Mesodermal cell (in vitro differentiated cells): ENCODE measurements at regions not wholly inside any gene's neighbourhood (a gene's known extent, or its start where the extent isn't known, plus 50 kb on each side); places are given as distances from the start of the nearest gene placed in this dataset.

ENCODE experiments used
- H3K27ac ChIP-seq: 2 replicates; pipeline ENCODE4 v1.7.0; 2013; ENCODE audit warnings: mild to moderate bottlenecking, low read depth, low read length, moderate library complexity; ENCODE audit not compliant: severe bottlenecking
- H3K36me3 ChIP-seq: 2 replicates; pipeline ENCODE4 v1.7.1; 2013; ENCODE audit warnings: mild to moderate bottlenecking, low read length, moderate library complexity; ENCODE audit not compliant: control insufficient read depth, insufficient read depth
- H3K4me1 ChIP-seq: one replicate; pipeline ENCODE4 v1.7.1; 2013; ENCODE audit warnings: mild to moderate bottlenecking, low read length; ENCODE audit not compliant: insufficient read depth, control insufficient read depth, poor library complexity, severe bottlenecking
- H3K4me3 ChIP-seq: 2 replicates; pipeline ENCODE4 v1.7.0; 2013; ENCODE audit warnings: low read length, control low read depth, mild to moderate bottlenecking; ENCODE audit not compliant: insufficient read depth, poor library complexity, severe bottlenecking; ENCODE audit errors: extremely low read depth
- H3K9me3 ChIP-seq: 2 replicates; pipeline ENCODE4 v1.7.1; 2013; ENCODE audit warnings: mild to moderate bottlenecking, low read length, moderate library complexity; ENCODE audit not compliant: control insufficient read depth
- WGBS, 2 experiments: methylation state at CpG; one replicate each; pipeline ENCODE4 v1.1.5; 2013; ENCODE audit warnings: missing lambda C conversion rate in 2 of 2; ENCODE audit not compliant: insufficient coverage in 2 of 2; 5-methylcytosine and 5-hydroxymethylcytosine counted together

DNA sequence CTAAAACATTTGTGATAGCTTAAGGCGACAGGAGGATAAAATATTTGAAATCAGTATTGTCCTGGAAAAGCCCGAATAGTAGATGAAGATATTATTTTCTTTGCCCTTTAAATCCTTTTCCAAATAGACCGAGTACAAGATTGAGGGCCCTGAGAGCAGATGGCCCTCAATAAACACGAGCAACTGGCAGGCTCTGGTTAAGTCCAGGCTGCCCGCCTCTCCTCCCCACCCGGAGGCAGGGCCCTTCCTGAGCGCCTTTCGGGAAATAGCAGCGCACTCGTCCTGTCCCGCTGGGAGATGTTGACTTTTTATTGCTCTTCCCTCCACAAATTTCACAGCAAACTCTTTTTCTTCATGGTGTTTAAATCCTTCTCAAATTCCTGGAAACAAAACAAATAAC lies 50.8 kb upstream of the MAX start:
- WGBS, 2 experiments: 86 to 95% methylated on average over 9 to 10 of the region's 11 CpGs
- Histone ChIP-seq H3K27ac (no peak overlapping the region), H3K4me1 (no peaks in the 10 kb centered on the region), H3K9me3 (no peaks in the 10 kb centered on the region), H3K4me3 (no peak overlapping the region), H3K36me3 (no peaks in the 10 kb centered on the region)

DNA sequence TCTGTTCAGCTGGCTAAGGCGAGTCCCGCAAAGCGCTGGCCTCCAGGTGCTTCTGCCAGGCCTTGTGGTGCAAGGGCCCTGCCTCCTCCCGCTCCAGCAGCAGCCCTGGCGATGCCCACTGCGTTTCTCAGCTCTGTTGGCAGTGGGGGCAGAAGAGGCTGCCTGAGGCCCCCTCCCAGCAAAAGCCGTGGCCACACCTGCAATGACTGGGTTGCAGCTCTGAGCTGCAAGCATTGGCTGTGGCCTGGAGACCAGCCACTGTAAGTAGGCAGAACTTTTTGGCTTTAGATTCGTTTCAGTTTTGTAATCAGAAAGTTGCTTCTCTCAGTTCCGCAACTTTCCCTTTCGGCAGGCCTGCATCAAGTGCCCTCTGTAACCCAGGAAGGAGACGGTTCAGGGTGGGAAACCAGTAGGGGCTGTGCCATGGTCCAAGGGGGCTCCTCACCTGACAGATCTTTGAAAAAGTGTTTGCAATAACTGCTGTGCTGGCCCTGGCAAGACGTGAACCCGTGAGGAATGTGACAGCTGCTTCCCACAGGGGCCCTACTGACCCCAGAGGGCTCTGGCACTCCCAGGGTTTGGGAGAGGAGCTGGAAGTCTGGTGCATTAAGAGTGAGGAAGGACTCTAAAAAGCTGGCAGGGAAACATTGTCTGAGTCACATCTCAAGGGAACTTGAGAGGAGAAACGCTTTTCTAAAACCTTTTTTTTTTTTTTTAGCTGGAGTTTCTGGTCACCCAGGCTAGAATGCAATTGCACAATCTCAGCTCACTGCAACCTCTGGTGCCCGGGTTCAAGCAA lies 54.5 kb upstream of the MAX start:
- Histone ChIP-seq H3K4me1 (no peaks in the 10 kb centered on the region), H3K9me3 (no peaks in the 10 kb centered on the region), H3K27ac (no peak overlapping the region), H3K4me3 (no peak overlapping the region), H3K36me3 (no peaks in the 10 kb centered on the region)
- 75 to 90% methylated on average over 12 to 14 of the region's 15 CpGs for WGBS, 2 experiments

DNA sequence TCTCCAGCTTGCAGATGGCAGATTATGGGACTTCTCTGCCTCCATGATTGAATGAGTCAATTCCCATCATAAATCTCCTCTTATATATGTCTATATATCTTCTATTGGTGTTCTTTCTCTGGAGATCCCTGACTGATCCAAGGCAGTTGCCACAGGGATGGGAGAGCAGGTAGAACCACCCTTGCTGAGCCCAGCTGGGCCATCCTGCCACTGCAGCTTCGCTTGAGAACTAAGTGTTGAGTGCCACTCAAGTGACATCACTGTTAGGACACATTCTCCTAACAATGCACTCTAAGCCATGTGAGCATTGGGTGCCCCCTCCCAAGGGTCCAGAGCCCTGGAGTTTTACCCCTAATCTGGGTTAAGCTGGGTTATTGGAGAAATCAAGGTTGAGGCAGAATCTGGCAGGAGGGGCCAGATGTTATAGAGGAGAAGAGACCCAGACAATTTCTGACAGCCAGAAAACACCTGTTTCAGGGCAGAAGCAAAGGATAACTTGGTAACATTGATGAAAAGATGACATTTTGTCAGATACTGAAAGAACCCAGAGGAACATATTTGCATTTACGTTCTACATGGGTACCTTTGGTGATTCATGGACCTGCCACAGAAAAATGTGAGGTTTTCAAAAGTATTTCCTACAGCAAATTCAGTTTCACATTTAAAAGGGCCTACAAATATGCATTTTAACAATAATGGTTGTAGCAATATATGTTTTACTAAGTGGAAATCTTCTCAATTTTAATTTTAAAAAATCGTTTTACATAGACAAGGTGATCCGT lies 57.2 kb upstream of the MAX start:
- H3K27ac ChIP-seq: no peak overlapping the region
- H3K4me1 ChIP-seq: no peaks in the 10 kb centered on the region
- H3K9me3 ChIP-seq: no peaks in the 10 kb centered on the region
- 96% methylated on average over 3 of the region's 4 CpGs for WGBS, 2 experiments
- no peak overlapping the region for H3K4me3 ChIP-seq
- no peaks in the 10 kb centered on the region for H3K36me3 ChIP-seq

DNA sequence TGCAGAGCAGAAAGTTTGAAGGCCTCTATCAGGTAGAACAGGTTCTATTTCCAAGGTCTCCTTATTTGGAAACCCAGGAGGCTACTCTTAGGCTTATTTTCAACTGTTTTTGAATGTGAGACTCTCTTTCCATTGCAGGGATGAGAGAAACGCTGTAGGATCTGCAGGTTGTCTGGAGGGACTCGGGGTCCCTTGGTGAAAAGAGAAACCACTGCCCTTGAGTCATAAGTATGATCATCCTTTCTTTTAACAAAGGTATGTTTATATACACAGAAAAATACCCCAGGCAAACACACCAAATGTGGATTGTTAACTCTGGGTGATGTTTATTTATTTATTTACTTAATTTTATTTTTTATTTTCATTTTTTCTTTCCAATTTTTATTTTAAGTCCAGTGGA lies 57.8 kb upstream of the MAX start:
- H3K27ac ChIP-seq: no peak overlapping the region

DNA sequence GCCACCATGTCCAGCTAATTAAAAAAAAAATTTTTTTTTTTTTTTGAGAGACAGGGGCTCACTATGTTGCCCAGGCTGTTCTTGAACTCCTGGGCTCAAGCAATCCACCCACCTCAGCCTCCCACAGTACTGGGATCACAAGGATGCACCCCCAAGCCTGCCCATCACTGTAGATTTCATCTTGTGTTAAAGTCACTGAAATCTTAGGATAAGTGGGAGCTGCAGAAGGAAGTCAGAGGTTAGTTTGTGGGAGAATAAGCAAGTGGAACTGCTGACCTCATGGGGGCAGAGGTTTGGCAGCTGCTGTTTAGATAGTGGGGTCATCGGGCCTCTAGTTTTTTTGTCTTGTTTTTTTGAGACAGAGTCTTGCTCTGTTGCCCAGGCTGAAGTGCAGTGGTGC lies 59.7 kb upstream of the MAX start:
- Histone ChIP-seq H3K27ac (no peak overlapping the region), H3K4me1 (no peaks in the 10 kb centered on the region), H3K4me3 (no peak overlapping the region), H3K36me3 (no peaks in the 10 kb centered on the region), H3K9me3 (no peaks in the 10 kb centered on the region)
- 83 to 100% methylated on average over 1 of the region's 1 CpG for WGBS, 2 experiments

More for the DNA sequence above, 57.8 kb upstream of the MAX start:
- Histone ChIP-seq H3K4me3 (no peak overlapping the region), H3K4me1 (no peaks in the 10 kb centered on the region), H3K9me3 (no peaks in the 10 kb centered on the region), H3K36me3 (no peaks in the 10 kb centered on the region)
- WGBS, 2 experiments: 100% methylated on average over 1 of the region's 2 CpGs; no CpG with 5 or more reads in 1 of the 2 experiments

DNA sequence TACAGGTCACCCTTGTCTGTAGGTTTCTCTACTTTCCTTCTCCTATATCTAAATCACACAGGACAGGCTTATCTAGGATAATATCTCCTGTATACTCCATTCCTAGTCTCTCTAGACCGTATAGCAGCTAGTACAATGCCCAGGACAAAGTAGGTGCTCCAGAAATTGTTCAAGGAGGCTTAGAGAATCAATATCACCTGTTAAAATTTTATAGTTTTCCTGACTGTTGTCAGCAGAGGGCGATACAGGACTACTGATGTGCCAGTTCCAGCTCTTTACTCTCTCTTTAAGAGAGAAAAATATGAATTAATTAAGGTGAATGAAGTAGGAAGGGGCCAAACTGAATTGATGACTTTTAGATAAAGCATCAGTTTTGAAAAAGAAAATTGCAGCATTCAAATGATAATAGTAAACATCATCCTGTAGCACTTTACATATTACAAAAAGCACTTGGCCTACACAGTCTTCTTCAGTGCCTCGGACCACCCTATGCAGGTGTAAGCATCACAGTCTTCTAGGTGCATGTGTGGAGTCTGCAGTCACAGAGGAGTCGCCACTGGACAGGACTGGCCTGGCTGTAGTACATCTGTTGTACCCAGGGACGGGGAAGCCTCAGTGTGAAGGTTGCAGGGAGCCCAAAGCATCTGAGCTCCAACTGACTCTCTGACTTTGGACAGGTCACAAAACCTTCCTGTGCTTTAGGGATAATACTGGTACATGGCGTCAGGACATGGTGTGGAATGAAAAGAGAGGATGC lies 61.9 kb upstream of the MAX start:
- 42 to 61% methylated on average over 3 to 4 of the region's 6 CpGs for WGBS, 2 experiments
- H3K36me3 ChIP-seq: no peaks in the 10 kb centered on the region
- no peak overlapping the region for H3K4me3 ChIP-seq
- no peak overlapping the region for H3K27ac ChIP-seq
- no peaks in the 10 kb centered on the region for H3K4me1 ChIP-seq
- no peaks in the 10 kb centered on the region for H3K9me3 ChIP-seq

DNA sequence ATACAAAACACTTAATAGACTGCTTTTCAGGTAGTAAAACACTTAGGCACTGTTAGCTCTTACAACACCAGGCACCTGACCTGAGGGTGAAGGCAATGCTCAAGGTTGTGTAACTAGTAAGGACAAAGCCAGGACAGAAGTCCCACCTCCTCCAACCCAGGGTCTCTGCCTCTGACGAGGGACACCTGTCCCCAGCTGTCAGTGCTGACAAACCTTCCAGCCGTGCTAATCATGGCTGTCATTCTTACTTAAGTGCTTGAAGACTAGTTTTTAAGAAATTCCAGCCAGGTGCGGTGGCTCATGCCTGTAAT lies 62.5 kb upstream of the MAX start:
- WGBS, 2 experiments: 70 to 87% methylated on average over 3 of the region's 3 CpGs

DNA sequence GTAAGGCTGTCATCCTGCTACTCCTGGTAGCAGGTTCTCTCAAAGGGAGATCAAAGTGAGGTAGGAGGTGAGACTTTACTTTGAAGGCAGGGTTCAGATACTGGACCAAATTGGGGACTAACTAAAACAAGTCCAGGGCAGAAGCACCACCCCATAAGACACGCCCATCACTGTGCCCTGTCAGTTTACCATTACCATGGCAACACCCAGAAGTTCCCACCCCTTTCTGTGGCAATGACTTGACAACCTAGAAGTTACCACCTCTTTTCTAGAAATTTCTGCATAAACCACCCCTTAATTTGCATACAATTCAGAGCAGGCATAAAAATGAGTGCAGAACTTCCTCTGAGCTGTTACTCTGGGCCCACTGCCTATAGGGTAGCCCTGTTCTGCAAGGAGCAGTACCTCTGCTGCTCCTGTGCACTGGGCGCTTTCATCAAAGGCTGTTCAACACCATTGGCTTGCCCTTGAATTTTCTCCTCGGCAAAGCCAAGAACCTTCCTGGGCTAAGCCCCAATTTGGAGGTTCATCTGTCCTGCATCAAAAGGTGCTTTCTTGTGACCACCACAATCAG lies 64.8 kb upstream of the MAX start:
- Histone ChIP-seq H3K36me3 (no peaks in the 10 kb centered on the region), H3K27ac (no peak overlapping the region), H3K4me3 (no peak overlapping the region), H3K9me3 (no peaks in the 10 kb centered on the region), H3K4me1 (no peaks in the 10 kb centered on the region)
- WGBS, 2 experiments: 87 to 93% methylated on average over 3 of the region's 3 CpGs

More for the DNA sequence above, 62.5 kb upstream of the MAX start:
- Histone ChIP-seq H3K9me3 (no peaks in the 10 kb centered on the region), H3K36me3 (no peaks in the 10 kb centered on the region), H3K4me3 (no peak overlapping the region), H3K27ac (no peak overlapping the region), H3K4me1 (no peaks in the 10 kb centered on the region)

DNA sequence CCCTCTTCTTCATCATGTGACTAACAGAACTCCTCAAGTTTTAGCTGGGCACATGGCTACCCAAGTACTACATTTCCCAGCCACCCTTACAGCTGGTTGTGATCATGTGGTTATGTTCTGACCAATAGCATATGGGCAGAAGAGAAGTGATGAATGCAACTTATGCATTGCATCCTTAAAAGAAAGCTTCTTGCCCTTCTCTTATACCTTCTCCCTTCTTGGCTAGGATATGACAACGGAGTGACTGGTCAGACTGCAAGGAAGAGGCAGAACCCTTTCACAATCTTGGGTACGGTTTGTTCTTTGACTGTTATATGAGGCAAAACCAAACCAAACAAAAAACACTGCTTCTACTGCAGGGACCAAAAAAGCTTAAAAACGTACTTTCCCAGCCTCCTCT lies 66.5 kb upstream of the MAX start:
- Histone ChIP-seq H3K36me3 (no peaks in the 10 kb centered on the region), H3K9me3 (no peaks in the 10 kb centered on the region), H3K4me3 (no peak overlapping the region), H3K4me1 (no peaks in the 10 kb centered on the region), H3K27ac (no peak overlapping the region)
- 64 to 75% methylated on average over 2 of the region's 3 CpGs for WGBS, 2 experiments

DNA sequence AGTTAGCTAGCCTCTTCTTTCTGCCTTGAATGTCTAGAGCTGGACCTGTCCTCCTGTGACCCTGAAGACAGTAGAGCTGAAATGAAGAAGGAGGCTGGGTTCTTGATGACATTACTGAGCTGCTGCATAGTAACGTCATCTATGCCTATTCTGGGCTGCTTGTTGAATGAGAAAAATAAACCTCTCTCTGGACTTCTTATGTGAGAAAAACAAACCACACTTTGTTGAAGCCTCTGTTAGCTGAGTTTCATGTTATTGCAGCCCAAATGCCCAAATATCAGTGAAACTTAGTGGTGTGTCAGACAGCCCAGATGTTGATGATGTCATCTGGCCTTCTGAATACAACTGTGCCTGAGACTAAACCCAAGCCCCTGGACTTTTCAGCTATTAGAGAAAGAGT lies 67.0 kb upstream of the MAX start:
- Histone ChIP-seq H3K36me3 (no peaks in the 10 kb centered on the region), H3K27ac (no peak overlapping the region), H3K4me3 (no peak overlapping the region), H3K9me3 (no peaks in the 10 kb centered on the region), H3K4me1 (no peaks in the 10 kb centered on the region)
- 80% methylated on average over 1 of the region's 1 CpG; no CpG with 5 or more reads in 1 of the 2 experiments for WGBS, 2 experiments
